ENCODE measurements at regions not wholly inside any gene's neighbourhood (a gene's known extent, or its start where the extent isn't known, plus 50 kb on each side); places are given as distances from the start of the nearest gene placed in this dataset.

DNA sequence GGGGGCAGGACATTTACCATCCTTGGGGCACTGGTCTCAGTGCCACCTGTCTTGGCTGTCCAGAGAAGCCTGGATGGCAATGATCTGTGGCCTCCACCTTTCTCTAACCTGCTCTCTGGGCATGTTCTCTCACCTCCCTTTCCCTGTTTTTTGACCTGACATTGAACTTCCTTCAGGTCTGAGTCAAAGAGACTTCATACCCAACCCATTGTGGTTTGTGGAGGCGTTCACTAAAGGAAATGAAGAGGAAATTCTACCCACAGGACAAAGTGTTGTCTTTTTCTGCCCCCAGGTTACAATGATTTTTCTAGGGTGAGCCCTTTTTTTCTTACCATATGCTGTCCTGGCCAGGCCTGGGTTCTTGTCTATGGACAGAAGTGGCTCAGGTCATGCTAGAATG, 76.6 kb downstream of the CYP26A1 start:
- TF ChIP-seq, protein P1, sequence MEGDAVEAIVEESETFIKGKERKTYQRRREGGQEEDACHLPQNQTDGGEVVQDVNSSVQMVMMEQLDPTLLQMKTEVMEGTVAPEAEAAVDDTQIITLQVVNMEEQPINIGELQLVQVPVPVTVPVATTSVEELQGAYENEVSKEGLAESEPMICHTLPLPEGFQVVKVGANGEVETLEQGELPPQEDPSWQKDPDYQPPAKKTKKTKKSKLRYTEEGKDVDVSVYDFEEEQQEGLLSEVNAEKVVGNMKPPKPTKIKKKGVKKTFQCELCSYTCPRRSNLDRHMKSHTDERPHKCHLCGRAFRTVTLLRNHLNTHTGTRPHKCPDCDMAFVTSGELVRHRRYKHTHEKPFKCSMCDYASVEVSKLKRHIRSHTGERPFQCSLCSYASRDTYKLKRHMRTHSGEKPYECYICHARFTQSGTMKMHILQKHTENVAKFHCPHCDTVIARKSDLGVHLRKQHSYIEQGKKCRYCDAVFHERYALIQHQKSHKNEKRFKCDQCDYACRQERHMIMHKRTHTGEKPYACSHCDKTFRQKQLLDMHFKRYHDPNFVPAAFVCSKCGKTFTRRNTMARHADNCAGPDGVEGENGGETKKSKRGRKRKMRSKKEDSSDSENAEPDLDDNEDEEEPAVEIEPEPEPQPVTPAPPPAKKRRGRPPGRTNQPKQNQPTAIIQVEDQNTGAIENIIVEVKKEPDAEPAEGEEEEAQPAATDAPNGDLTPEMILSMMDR (IDR thresholded peaks at IDR 0.05): no peak
- TF ChIP-seq POLR2AphosphoS5 (IDR thresholded peaks at IDR 0.05): no peak

Data from gastroesophageal sphincter (tissue), 3 donors.